ENCODE measurements at regions not wholly inside any gene's neighbourhood (a gene's known extent, or its start where the extent isn't known, plus 50 kb on each side); places are given as distances from the start of the nearest gene placed in this dataset.
A peak's percentile ranks its signal among the peaks of the same experiment; 100 is the strongest.

GRCh38 chr9:70466976-70467561, 52.6 kb upstream of the KLF9 start:
- TF ChIP-seq POLR2A (IDR thresholded peaks at IDR 0.05) (peak in 1 of 4 donors; percentile 43), CTCF (IDR thresholded peaks at IDR 0.05) (no peak), EP300 (IDR thresholded peaks at IDR 0.05) (peak in 1 of 4 donors; percentile 19)
